ENCODE measurements at regions not wholly inside any gene's neighbourhood (a gene's known extent, or its start where the extent isn't known, plus 50 kb on each side); places are given as distances from the start of the nearest gene placed in this dataset.

GRCh38 chr6:139823099-139823807, 448.8 kb upstream of the CITED2 start:
- BruUV-seq (replicated peaks): no TSS peak
- no peaks in the 10 kb centered on the region for H3K9me3 ChIP-seq
- 0 out of 2 replicates have a peak, but pooled peaks cover 7% of the 10 kb centered on the region for H3K4me1 ChIP-seq
- Mint-ChIP-seq H3K27ac (ENCODE audit: unreplicated experiment) (no peak overlapping the region), H3K4me1 (ENCODE audit: low read depth, unreplicated experiment) (peaks cover 7% of the 10 kb centered on the region), H3K4me3 (ENCODE audit: unreplicated experiment) (no peak overlapping the region), H3K27me3 (ENCODE audit: insufficient read depth, unreplicated experiment) (no peaks in the 10 kb centered on the region), H3K9me3 (ENCODE audit: unreplicated experiment) (no peaks in the 10 kb centered on the region), H3K36me3 (ENCODE audit: insufficient read depth, unreplicated experiment) (no peaks in the 10 kb centered on the region)
- H3K36me3 ChIP-seq (ENCODE audit: control insufficient read depth, insufficient read depth, low read length): no peaks in the 10 kb centered on the region
- no peak for DNase-seq
- intact Hi-C loops (cut with micrococcal nuclease; ENCODE audit: unreplicated experiment): no loop called here
- POLR2A ChIA-PET: no interaction called here
- no peaks in the 10 kb centered on the region for H3K27me3 ChIP-seq (replicated peaks; ENCODE audit: control insufficient read depth, insufficient read depth, low read length)
- CTCF ChIA-PET: no interaction called here
- H3K4me3 ChIP-seq (ENCODE audit: low read depth, low read length): no peak overlapping the region
- TF ChIP-seq, protein P1, sequence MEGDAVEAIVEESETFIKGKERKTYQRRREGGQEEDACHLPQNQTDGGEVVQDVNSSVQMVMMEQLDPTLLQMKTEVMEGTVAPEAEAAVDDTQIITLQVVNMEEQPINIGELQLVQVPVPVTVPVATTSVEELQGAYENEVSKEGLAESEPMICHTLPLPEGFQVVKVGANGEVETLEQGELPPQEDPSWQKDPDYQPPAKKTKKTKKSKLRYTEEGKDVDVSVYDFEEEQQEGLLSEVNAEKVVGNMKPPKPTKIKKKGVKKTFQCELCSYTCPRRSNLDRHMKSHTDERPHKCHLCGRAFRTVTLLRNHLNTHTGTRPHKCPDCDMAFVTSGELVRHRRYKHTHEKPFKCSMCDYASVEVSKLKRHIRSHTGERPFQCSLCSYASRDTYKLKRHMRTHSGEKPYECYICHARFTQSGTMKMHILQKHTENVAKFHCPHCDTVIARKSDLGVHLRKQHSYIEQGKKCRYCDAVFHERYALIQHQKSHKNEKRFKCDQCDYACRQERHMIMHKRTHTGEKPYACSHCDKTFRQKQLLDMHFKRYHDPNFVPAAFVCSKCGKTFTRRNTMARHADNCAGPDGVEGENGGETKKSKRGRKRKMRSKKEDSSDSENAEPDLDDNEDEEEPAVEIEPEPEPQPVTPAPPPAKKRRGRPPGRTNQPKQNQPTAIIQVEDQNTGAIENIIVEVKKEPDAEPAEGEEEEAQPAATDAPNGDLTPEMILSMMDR (IDR thresholded peaks at IDR 0.05; ENCODE audit: insufficient read depth in 1 of 2, low read depth in 1 of 2, low read length in 1 of 2, severe bottlenecking in 1 of 2, unreplicated experiment in 1 of 2): no peak

- Histone ChIP-seq H3K4me3 (ENCODE audit: low read depth, low read length) (no peak overlapping the region), H3K4me1 (0 out of 2 replicates have a peak, but pooled peaks cover 7% of the 10 kb centered on the region), H3K9me3 (no peaks in the 10 kb centered on the region), H3K27me3 (replicated peaks; ENCODE audit: control insufficient read depth, insufficient read depth, low read length) (no peaks in the 10 kb centered on the region), H3K36me3 (ENCODE audit: control insufficient read depth, insufficient read depth, low read length) (no peaks in the 10 kb centered on the region)
- CTCF ChIA-PET: interaction anchor here (1.3 kb wide), 1 partner anchor 452 kb away, joined by 4 read pairs; no protein-coding TSS in a partner anchor
- POLR2A ChIA-PET: no interaction called here
- DNase-seq: no peak
- Mint-ChIP-seq H3K9me3 (ENCODE audit: unreplicated experiment) (no peaks in the 10 kb centered on the region), H3K27ac (ENCODE audit: unreplicated experiment) (no peak overlapping the region), H3K36me3 (ENCODE audit: insufficient read depth, unreplicated experiment) (no peaks in the 10 kb centered on the region), H3K27me3 (ENCODE audit: insufficient read depth, unreplicated experiment) (no peaks in the 10 kb centered on the region), H3K4me3 (ENCODE audit: unreplicated experiment) (no peak overlapping the region), H3K4me1 (ENCODE audit: low read depth, unreplicated experiment) (peaks cover 7% of the 10 kb centered on the region)
- no TSS peak for BruUV-seq (replicated peaks)
- intact Hi-C loops (cut with micrococcal nuclease; ENCODE audit: unreplicated experiment): no loop called here
- TF ChIP-seq, protein P1 (IDR thresholded peaks at IDR 0.05; ENCODE audit: insufficient read depth in 1 of 2, low read depth in 1 of 2, low read length in 1 of 2, severe bottlenecking in 1 of 2, unreplicated experiment in 1 of 2): no peak
Observed at GRCh38 chr6:139821676-139822223, 447.3 kb upstream of the CITED2 start.

GRCh38 chr6:139820210-139820609, 445.8 kb upstream of the CITED2 start:
- ChIA-PET CTCF (no interaction called here), POLR2A (no interaction called here)
- H3K27me3 Mint-ChIP-seq (ENCODE audit: insufficient read depth, unreplicated experiment): no peaks in the 10 kb centered on the region
- BruUV-seq (replicated peaks): no TSS peak
- TF ChIP-seq, protein P1 (IDR thresholded peaks at IDR 0.05; ENCODE audit: insufficient read depth in 1 of 2, low read depth in 1 of 2, low read length in 1 of 2, severe bottlenecking in 1 of 2, unreplicated experiment in 1 of 2): no peak
- 0 out of 2 replicates have a peak, but pooled peaks cover 7% of the 10 kb centered on the region for H3K4me1 ChIP-seq
- peaks cover 7% of the 10 kb centered on the region for H3K9me3 Mint-ChIP-seq (ENCODE audit: unreplicated experiment)
- no peak overlapping the region for H3K27ac Mint-ChIP-seq (ENCODE audit: unreplicated experiment)
- H3K27me3 ChIP-seq (replicated peaks; ENCODE audit: control insufficient read depth, insufficient read depth, low read length): no peaks in the 10 kb centered on the region
- H3K9me3 ChIP-seq: no peaks in the 10 kb centered on the region; the same call in 1 of the 2 replicates
- no peak for DNase-seq
- no peaks in the 10 kb centered on the region for H3K36me3 ChIP-seq (ENCODE audit: control insufficient read depth, insufficient read depth, low read length)
- intact Hi-C loops (cut with micrococcal nuclease; ENCODE audit: unreplicated experiment): no loop called here
- H3K36me3 Mint-ChIP-seq (ENCODE audit: insufficient read depth, unreplicated experiment): no peaks in the 10 kb centered on the region
- peaks cover 7% of the 10 kb centered on the region for H3K4me1 Mint-ChIP-seq (ENCODE audit: low read depth, unreplicated experiment)
- H3K4me3 ChIP-seq (ENCODE audit: low read depth, low read length): no peak overlapping the region
- no peak overlapping the region for H3K4me3 Mint-ChIP-seq (ENCODE audit: unreplicated experiment)
